Activated naive CD8-positive, alpha-beta T cell treated with anti-CD3 and anti-CD28 coated beads for 36 hours (primary cell): ENCODE measurements at regions not wholly inside any gene's neighbourhood (a gene's known extent, or its start where the extent isn't known, plus 50 kb on each side); places are given as distances from the start of the nearest gene placed in this dataset.
"Not testable (repeated sequence)": the region's sequence is repeated elsewhere in the genome, so short reads cannot be mapped to it uniquely, and the experiment has no call there.

Experiments
- DNase-seq: peaks from one replicate; pipeline ENCODE4 v3.0.0; 2021
- H3K27ac Mint-ChIP-seq: one replicate; pipeline ENCODE4 v1.8.0; 2022; ENCODE audit warnings: mild to moderate bottlenecking, moderate library complexity, mixed read lengths
- H3K27me3 Mint-ChIP-seq: one replicate; pipeline ENCODE4 v1.8.0; 2022; ENCODE audit warnings: mild to moderate bottlenecking, mixed read lengths
- H3K36me3 Mint-ChIP-seq: one replicate; pipeline ENCODE4 v1.8.0; 2021; ENCODE audit warnings: mild to moderate bottlenecking, mixed read lengths
- H3K4me1 Mint-ChIP-seq: one replicate; pipeline ENCODE4 v1.8.0; 2021; ENCODE audit warnings: mixed read lengths
- H3K4me3 Mint-ChIP-seq: one replicate; pipeline ENCODE4 v1.8.0; 2022; ENCODE audit warnings: mild to moderate bottlenecking, moderate library complexity, mixed read lengths
- H3K9me3 Mint-ChIP-seq: one replicate; pipeline ENCODE4 v1.8.0; 2022; ENCODE audit warnings: mixed read lengths

DNA sequence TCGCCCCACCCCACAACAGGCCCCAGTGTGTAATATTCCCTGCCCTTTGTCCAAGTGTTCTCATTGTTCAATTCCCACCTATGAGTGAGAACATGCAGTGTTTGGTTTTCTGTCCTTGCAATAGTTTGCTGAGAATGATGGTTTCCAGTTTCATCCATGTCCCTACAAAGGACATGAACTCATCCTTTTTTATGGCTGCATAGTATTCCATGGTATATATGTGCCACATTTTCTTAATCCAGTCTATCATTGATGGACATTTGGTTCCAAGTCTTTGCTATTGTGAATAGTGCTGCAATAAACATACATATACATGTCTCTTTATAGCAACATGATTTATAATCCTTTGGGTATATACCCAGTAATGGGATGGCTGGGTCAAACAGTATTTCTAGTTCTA lies 132.7 kb downstream of the SNX10 start:
- not testable (repeated sequence) for H3K27me3 Mint-ChIP-seq, H3K36me3 Mint-ChIP-seq, DNase-seq, H3K4me1 Mint-ChIP-seq, H3K9me3 Mint-ChIP-seq, H3K27ac Mint-ChIP-seq, H3K4me3 Mint-ChIP-seq

DNA sequence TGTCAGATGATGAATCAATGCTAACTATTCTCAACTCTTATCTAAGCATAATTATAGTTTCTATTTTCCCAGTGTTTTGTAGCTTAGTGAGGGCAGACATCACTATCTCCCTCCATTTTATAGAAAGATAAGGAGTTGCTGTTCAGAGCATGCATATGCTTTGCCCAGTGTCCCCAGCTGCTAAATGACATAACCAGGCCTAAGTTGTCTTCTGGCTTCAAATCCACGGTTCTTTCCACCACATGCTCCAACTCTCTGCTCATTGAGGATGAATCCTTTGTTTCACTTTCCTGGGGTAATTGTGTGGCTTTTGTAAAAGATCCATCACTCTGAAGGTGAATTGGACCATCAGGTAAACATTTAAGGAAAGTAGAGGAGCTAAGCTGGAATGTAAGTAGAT lies 134.0 kb downstream of the SNX10 start:
- Mint-ChIP-seq H3K27me3 (peaks cover 9% of the 10 kb centered on the region), H3K4me1 (no peaks in the 10 kb centered on the region), H3K9me3 (no peaks in the 10 kb centered on the region), H3K27ac (no peak overlapping the region), H3K36me3 (no peaks in the 10 kb centered on the region), H3K4me3 (no peak overlapping the region)
- no peak for DNase-seq

DNA sequence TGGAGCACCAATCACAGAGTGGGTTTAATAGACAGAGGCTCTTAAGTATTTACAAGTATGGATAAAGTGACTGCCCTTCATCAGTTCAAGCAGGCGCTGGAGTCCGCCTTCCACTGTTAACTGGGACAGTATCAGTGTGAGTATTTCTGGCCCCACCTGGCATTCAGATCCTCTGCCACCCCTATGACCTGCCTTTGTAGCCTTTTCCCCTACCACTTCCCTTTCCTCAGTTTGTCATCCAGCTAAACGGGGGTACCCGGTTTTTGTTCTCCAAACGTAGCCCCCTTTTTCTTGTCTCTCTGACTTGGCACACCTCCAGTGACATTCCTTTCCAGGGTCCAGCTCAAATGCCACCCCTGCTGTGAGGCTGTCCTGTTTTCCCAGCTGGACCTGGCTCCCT lies 134.4 kb downstream of the SNX10 start:
- Mint-ChIP-seq H3K4me3 (no peak overlapping the region), H3K4me1 (no peaks in the 10 kb centered on the region), H3K27ac (no peak overlapping the region), H3K9me3 (no peaks in the 10 kb centered on the region), H3K36me3 (no peaks in the 10 kb centered on the region), H3K27me3 (peaks cover 9% of the 10 kb centered on the region)
- no peak for DNase-seq

DNA sequence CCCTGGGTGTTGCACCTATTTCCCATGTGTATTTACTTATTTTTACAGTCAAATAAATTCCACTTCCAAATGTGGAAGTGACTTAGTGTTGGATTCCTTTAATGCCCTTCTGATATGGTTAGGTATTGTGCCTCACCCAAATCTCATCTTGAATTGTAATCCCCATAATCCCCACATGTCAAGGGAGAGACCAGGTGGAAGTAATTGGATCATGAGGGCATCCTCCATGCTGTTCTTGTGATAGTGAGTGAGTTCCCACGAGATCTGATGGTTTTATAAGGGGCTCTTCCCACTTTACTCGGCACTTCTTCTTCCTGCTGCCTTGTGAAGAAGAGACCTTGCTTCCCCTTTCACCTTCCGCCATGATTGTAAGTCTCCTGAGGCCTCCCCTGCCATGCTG lies 136.9 kb downstream of the SNX10 start:
- H3K4me3 Mint-ChIP-seq, result no peak overlapping the region
- no peak for DNase-seq
- no peaks in the 10 kb centered on the region for H3K9me3 Mint-ChIP-seq
- peaks cover 15% of the 10 kb centered on the region for H3K27me3 Mint-ChIP-seq
- H3K36me3 Mint-ChIP-seq, result no peaks in the 10 kb centered on the region
- H3K27ac Mint-ChIP-seq, result no peak overlapping the region
- H3K4me1 Mint-ChIP-seq, result no peaks in the 10 kb centered on the region

DNA sequence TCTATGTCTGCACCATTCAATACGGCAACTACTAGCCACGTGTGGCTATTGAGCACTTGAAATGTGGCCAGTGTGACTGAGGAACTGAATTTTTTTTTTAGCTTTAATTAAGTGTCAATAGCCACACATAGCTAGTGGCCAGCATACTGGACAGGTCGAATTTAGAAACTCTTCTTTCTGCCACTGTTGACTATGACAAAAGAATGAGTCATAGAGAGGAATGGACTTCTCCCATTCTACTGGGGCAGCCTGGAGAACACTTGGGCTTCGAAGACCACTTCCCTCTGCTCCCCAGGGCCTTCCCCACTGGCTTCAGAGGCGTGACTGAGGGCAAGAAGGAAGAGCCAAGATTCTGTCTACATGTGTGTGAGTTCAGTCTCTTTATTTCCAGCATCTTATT lies 137.5 kb downstream of the SNX10 start:
- Mint-ChIP-seq H3K4me1 (no peaks in the 10 kb centered on the region), H3K9me3 (no peaks in the 10 kb centered on the region), H3K27ac (no peak overlapping the region), H3K4me3 (no peak overlapping the region), H3K27me3 (peaks cover 21% of the 10 kb centered on the region), H3K36me3 (no peaks in the 10 kb centered on the region)
- DNase-seq, result no peak

DNA sequence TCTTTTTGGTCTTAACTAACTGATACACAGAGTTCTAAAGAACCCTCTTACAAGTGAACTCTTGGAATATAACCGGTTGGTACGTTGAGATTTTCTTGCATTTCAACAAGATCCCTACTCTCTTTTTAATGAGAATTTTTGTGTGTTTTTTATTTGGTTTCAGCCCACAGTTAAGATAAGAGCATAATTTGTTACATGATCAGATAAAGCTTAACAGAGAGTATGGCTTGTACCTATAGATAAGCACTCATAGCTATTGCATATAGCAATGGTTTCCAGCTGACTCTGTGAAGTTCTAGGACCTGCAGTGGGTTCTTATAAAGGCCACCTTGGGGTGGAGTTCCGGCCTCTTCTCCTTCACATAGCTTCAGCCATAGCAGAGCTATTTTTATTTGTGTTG lies 143.3 kb downstream of the SNX10 start:
- peaks cover 17% of the 10 kb centered on the region for H3K27me3 Mint-ChIP-seq

DNA sequence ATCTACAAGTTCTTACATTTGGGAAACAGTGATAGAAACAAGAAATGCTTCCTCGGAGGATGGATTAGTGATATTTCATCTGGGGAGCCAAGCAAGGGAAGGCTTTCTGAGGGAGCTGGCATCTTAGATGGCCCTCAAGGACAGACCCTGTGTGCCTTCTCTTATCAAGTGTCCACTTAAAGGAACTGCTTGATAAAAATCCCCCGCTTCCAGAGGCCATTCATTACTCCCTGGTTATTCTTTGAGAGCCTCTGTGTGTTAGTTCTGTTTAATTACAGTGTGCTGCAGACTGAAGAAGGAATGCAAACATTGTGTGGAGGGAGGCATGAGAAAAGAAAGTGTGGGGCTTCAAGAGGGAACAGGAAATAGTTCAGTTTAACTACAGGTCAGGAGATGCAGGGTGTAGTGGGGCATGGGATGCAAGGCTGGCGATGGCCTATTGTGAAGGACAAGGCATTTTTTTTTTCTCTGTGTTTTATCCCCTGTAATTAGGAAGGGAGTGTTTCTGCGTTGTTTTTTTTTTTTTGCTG lies 145.4 kb downstream of the SNX10 start:
- no peaks in the 10 kb centered on the region for H3K4me1 Mint-ChIP-seq
- no peaks in the 10 kb centered on the region for H3K36me3 Mint-ChIP-seq
- H3K4me3 Mint-ChIP-seq, result no peak overlapping the region
- H3K27me3 Mint-ChIP-seq, result peaks cover 10% of the 10 kb centered on the region
- DNase-seq, result no peak
- no peaks in the 10 kb centered on the region for H3K9me3 Mint-ChIP-seq
- H3K27ac Mint-ChIP-seq, result no peak overlapping the region

More for the DNA sequence above, 143.3 kb downstream of the SNX10 start:
- no peaks in the 10 kb centered on the region for H3K36me3 Mint-ChIP-seq
- no peak for DNase-seq
- no peaks in the 10 kb centered on the region for H3K4me1 Mint-ChIP-seq
- H3K4me3 Mint-ChIP-seq, result no peak overlapping the region
- no peak overlapping the region for H3K27ac Mint-ChIP-seq
- H3K9me3 Mint-ChIP-seq, result no peaks in the 10 kb centered on the region

DNA sequence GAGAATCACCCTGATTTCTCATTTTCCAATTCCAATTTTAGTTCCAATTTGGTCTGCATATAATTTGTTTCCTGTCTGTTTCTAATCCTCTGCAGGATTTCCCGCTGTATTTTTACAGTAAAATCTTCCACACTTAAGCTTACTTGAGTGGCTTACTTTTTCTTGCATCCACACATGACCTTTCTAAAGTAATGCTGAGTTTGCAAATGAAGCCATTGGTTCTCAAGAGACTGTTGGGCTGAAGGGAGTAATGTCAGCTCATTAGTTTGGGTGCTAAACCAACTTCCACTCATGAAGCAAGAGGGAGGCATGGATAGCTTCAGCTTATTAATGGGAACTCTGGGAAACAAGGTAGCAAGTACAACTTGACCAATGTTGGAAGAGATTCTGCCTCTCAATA lies 146.4 kb downstream of the SNX10 start:
- Mint-ChIP-seq H3K4me1 (no peaks in the 10 kb centered on the region), H3K4me3 (no peak overlapping the region), H3K36me3 (no peaks in the 10 kb centered on the region), H3K27ac (no peak overlapping the region), H3K27me3 (peaks cover 7% of the 10 kb centered on the region), H3K9me3 (no peaks in the 10 kb centered on the region)
- no peak for DNase-seq

DNA sequence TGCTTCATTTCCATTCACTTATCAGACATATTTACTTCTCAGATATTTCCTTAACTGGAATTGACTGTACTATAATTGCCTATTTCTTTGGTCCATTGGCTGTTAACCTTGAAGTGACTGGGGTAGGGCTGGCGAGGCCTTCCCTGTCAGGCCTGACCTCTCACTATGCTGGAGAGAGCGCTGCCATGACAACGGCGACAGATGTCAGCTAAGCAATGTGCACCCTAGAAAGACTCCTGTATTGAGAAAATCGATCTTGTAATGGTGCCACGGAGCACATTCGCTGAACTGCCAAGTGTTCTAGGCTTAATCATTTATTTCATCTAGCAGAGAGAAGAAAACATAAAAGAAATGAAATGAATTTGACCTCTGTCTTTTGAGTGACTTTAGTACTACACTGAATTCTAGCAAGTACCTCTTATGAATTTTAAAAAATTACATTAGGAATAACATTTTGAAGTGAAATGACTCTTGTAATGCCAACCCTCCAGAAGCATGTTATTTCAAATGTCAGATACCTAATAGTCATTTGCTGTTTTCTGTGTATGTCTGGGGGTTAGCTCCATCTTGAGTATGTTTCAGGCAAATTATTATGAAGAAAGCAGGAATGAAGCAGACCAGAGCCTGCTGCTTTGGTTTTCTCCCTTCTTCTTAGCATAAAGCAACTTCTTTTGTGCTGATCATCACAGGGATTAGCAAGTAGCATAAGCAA lies 148.0 kb downstream of the SNX10 start:
- Mint-ChIP-seq H3K4me3 (no peak overlapping the region), H3K4me1 (no peaks in the 10 kb centered on the region), H3K9me3 (no peaks in the 10 kb centered on the region), H3K36me3 (no peaks in the 10 kb centered on the region), H3K27ac (no peak overlapping the region), H3K27me3 (no peaks in the 10 kb centered on the region)
- no peak for DNase-seq

DNA sequence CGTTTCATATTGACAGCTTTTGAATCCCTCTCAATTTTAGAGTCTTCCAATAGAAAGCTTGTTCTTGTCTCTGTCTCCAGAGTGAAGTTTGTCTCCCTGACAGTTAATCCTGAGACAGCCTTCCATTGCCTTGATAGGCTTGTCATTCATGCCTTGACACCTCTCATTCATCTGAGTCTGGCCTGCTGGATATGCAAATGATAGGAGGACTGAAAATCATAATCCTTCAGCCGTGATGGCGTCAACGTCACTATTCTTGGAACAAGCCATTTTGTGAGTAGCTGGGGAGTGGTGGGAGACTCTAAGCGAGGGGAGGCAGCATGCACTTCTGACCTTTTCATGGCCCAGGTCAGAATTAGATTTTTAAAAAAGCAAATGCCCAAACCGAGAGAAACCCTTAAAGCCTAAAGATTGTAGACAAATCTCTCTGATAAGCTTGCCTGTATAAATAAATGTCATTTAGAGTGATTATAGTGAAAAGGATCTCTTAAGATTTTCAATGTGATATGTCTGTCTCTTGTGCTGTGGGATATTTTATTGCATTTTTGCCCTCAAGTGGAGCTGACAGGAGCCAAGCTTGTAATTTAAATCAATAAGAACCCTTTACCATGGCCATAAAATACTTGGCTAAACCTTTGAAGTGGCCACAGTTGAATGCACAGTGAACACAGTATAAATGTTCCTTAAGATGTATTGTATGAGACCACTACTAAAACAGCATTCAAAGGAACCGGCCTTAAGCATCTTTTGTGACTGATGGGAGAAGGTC lies 148.8 kb downstream of the SNX10 start:
- no peak for DNase-seq
- Mint-ChIP-seq H3K27me3 (no peaks in the 10 kb centered on the region), H3K4me1 (no peaks in the 10 kb centered on the region), H3K27ac (no peak overlapping the region), H3K4me3 (no peak overlapping the region), H3K36me3 (no peaks in the 10 kb centered on the region), H3K9me3 (no peaks in the 10 kb centered on the region)

DNA sequence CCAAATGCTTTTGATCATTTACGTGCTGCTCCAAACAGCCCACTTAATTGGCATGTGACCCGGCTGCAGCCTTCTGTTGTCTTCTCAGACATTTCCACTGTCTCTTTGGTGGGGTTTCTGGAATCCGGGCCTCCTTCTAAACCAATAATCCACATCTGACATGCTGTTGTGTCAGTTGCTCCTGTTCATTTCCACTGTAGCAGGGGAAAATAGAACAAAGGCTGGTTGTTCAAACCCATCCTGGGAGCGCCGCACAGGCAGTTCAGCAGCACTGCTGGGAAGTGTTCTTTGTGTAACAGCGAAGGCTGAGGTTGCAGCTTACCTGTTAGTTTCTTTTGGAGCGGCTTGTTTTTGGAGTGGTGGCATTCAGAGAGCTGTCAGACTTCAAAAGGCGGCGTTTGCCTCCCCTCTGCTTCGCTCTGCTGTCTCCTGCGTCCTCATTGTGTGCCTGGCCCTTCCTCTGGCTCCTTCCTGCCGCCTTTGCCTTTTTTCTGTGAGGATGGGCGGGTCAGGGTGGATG lies 149.4 kb downstream of the SNX10 start:
- Mint-ChIP-seq H3K27ac (no peak overlapping the region), H3K36me3 (no peaks in the 10 kb centered on the region), H3K9me3 (no peaks in the 10 kb centered on the region), H3K27me3 (no peaks in the 10 kb centered on the region), H3K4me1 (no peaks in the 10 kb centered on the region), H3K4me3 (no peak overlapping the region)
- DNase-seq, result no peak

DNA sequence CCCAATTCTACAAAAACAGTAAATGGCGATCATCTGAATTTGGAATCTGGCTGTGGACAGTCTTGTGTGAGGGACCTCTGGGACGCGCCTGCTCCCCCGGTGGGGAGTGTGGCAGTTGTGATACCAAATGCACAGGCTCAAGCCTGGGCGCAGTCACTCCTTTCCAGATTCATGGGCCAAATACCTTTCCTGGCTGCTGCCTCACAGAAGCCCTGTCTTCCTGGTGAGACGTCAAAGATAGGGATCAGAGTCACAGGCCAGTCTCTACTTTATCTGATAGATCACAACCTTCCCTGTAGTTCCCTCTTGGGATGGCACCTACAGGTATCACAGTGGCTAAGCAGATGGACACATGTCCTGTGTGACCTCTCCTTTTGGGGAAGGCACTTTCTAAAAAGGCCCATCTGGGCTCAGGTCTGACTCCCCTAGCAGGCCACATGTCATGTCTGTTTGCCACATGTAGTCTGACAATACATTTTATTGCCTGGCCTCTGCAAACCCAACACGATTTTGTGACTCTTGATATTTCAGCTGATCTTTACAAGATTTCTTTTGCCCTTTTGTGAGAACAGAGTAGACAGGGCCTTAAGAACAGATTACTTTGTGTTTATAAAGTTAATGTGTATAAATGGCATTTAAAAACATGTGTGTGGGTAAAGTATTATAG lies 150.1 kb downstream of the SNX10 start:
- no peak for DNase-seq
- no peak overlapping the region for H3K4me3 Mint-ChIP-seq
- no peaks in the 10 kb centered on the region for H3K36me3 Mint-ChIP-seq
- H3K27me3 Mint-ChIP-seq, result peaks cover 1% of the 10 kb centered on the region
- H3K9me3 Mint-ChIP-seq, result no peaks in the 10 kb centered on the region
- H3K4me1 Mint-ChIP-seq, result no peaks in the 10 kb centered on the region
- no peak overlapping the region for H3K27ac Mint-ChIP-seq

DNA sequence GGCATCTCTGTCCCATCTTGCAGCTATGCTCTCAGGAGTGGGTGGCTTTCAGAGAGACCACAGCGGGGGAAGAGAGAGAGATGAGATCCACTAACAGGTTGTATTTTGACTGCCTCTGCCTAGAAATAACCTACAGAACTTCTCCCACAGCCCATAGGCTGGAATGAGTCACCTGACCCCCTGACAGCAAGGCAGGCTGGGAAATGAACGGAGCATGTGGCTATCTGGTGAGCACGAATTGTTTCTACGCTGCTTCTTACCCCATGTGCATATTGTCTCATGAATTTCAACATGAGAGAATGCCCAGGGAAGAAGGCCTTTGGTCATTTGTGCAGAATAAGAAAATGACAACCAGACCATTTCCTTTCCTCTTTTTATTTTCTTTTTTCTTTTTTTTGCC lies 151.3 kb downstream of the SNX10 start:
- H3K4me1 Mint-ChIP-seq, result no peaks in the 10 kb centered on the region
- peaks cover 9% of the 10 kb centered on the region for H3K27me3 Mint-ChIP-seq

DNA sequence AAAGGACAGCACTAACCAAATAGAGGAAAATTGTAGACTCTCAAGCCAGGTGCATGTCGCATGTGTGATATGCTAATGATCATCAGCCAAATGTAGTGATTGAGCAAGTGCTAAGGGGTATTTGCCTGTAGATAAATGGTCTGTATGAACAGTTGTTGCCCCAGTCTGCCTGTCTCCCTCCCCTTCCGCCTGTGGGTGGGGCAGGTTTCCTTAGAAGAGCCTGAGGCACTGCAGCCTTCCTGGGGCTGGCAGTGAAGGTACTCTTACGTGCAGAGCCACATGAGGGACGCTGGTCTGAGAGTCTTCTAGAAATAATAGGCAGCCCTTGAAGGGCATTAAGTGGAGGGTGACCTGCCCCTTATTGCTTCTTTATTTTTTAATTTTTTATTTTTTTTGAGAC lies 152.1 kb downstream of the SNX10 start:
- Mint-ChIP-seq H3K27ac (no peak overlapping the region), H3K36me3 (no peaks in the 10 kb centered on the region)

More for the DNA sequence above, 151.3 kb downstream of the SNX10 start:
- Mint-ChIP-seq H3K27ac (no peak overlapping the region), H3K4me3 (no peak overlapping the region), H3K36me3 (no peaks in the 10 kb centered on the region), H3K9me3 (no peaks in the 10 kb centered on the region)
- no peak for DNase-seq

DNA sequence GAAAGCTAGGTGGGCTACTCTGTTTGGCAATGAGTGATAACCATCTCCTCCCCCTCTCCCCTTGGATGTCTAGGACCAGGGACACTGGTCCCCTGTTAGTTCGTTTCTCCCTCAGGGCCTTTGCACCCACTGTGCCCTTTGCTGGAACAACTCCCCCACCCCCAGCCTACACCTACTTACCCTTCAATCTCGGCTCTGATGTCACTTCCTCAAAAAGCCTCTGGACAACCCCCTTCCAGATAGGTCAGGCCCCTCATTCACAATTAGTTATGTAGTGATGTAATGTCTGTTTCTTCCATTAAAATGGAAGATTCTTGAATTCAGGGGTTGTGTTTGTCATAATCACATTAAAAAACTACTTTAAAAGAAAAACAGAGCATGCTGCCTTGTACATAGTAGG lies 152.9 kb downstream of the SNX10 start:
- H3K27me3 Mint-ChIP-seq, result peaks cover 9% of the 10 kb centered on the region
- no peak overlapping the region for H3K4me3 Mint-ChIP-seq
- H3K4me1 Mint-ChIP-seq, result no peaks in the 10 kb centered on the region
- no peaks in the 10 kb centered on the region for H3K9me3 Mint-ChIP-seq
- no peaks in the 10 kb centered on the region for H3K36me3 Mint-ChIP-seq
- DNase-seq, result no peak
- H3K27ac Mint-ChIP-seq, result no peak overlapping the region

More for the DNA sequence above, 152.1 kb downstream of the SNX10 start:
- peaks cover 9% of the 10 kb centered on the region for H3K27me3 Mint-ChIP-seq
- no peaks in the 10 kb centered on the region for H3K4me1 Mint-ChIP-seq
- H3K4me3 Mint-ChIP-seq, result no peak overlapping the region
- no peaks in the 10 kb centered on the region for H3K9me3 Mint-ChIP-seq
- DNase-seq, result no peak
